ENCODE measurements at regions not wholly inside any gene's neighbourhood (a gene's known extent, or its start where the extent isn't known, plus 50 kb on each side); places are given as distances from the start of the nearest gene placed in this dataset.

GRCh38 chr10:60479305-60480020 lies 89.8 kb upstream of the ANK3 start:
- TF ChIP-seq POLR2A (IDR thresholded peaks at IDR 0.05) (no peak), CTCF (IDR thresholded peaks at IDR 0.05) (no peak)

Data from adrenal gland (tissue), 5 donors.